Activated CD4-positive, alpha-beta T cell treated with anti-CD3 and anti-CD28 coated beads, Interleukin-2, amount 50 U/mL, for 48 hours (primary cell): ENCODE measurements at regions not wholly inside any gene's neighbourhood (a gene's known extent, or its start where the extent isn't known, plus 50 kb on each side); places are given as distances from the start of the nearest gene placed in this dataset.

ENCODE experiments used
- DNase-seq, 2 experiments: peaks; one replicate each; pipeline ENCODE4 v3.0.0-alpha.2; 2020

DNA sequence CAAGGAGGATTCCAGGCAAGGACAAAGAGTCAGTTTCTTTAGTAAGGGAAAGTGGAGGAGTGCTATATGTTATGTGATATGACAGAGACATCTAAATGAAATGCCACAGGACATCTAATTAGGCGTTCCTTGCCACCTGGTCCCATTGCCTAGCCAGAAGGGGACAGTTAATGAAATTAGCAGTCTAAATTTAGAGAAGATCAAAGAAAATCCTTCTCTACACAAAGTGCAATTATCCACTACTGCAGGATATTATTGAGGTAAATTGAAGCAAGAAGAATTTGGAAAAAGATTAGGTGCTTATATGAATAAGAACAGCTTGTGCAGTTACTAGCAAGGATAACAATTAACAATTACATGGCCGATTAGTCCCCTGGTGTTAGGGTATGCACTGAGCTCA is 495.3 kb upstream of the NMUR2 start:
- no peak for DNase-seq

GRCh38 chr5:152901754-152902153 is 496.7 kb upstream of the NMUR2 start:
- DNase-seq = no peak

DNA sequence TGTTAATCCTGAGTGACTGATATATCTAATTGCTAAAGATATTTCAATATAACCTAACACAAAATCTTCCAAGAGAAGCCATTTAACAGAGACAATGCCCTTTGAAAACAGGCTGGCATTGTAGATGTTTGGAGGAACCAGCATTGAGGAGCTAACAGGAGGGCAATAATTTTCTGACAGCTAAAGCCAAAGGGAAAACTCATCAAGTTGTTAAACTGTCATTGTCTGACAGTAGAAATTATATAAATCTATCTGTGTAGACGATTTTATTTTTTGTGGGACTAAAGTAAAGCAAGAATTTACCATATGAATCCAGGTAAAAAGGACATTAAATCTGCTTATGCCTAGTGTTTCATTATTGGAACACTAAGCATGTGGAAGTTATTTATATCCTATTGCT is 500.2 kb upstream of the NMUR2 start:
- DNase-seq = no peak

DNA sequence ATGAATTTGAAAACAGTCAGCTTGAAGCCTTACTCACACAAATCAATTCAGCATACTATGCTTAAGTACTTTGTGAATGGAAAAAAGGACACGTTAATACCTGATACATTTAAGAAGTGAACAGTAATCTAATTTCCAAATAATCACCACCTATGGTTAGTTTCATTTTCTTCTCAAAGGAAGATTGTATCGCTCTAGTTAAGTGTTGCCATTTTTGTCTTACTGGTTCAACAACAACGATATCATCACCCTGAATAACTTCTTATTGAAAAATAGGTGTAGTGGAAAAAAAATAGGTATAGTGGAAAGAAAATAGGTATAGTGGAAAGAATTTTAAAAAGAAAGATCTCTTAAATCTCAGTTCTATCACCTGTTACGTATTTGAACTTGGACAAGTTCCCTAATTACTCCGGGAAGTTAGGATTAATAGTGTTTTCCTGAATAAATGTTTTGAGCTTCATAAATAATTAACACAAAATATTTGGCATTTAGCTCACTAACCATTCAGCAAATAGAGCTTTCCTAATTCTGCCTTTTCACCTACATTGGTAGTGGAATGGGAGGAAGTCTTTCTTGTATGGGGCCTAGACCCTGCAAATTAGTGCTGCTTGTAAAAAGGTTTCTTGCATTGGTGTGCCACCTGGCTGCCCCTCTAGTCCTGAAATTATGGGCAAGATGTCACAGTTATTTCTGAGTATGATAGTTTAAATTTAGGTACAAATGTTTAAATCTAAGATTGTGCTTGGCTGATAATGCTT is 502.6 kb upstream of the NMUR2 start:
- no peak for DNase-seq

GRCh38 chr5:152912924-152913323 is 507.8 kb upstream of the NMUR2 start:
- DNase-seq = no peak

DNA sequence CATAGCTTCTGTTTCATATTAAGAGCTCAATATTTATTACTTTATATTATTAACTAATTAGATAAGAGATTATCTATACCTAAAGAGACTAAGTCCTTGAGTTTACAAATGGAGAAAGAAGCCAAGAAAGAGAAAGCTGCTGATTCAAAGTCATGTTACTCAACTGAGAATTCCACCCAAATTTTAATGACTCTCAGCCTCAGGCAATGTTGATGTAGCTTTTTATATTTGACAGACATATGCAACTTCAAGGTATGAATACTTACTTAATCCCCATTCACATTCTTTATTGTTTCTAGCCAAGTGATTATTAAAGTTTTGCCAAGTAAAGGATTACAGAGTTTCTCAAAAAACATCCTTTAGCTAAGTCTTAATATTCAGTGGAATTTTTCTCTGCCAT is 527.5 kb upstream of the NMUR2 start:
- DNase-seq = no peak

- no peak for DNase-seq
These were observed 528.0 kb upstream of the NMUR2 start for GRCh38 chr5:152933056-152933455.

DNA sequence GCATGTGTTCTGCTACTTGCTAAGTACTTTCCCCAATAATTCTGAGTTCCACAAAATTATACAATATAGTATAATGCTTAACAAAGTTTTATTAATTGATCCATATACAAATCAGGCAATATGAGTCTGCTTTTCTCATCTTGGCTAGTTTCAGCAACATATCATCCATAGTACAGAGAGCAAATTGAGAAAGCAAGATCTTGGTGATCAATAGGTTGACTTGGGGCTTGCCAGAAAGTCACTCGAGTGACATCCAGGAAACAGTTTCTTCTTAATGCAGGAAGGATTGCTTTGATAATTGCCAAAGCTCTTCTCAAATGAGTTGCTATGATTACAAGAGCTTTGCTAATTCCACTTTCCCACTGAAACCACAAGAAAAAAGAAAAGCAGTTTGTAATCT is 533.6 kb upstream of the NMUR2 start:
- DNase-seq = no peak

- DNase-seq = no peak
These were observed 537.7 kb upstream of the NMUR2 start for GRCh38 chr5:152942633-152943336.

DNA sequence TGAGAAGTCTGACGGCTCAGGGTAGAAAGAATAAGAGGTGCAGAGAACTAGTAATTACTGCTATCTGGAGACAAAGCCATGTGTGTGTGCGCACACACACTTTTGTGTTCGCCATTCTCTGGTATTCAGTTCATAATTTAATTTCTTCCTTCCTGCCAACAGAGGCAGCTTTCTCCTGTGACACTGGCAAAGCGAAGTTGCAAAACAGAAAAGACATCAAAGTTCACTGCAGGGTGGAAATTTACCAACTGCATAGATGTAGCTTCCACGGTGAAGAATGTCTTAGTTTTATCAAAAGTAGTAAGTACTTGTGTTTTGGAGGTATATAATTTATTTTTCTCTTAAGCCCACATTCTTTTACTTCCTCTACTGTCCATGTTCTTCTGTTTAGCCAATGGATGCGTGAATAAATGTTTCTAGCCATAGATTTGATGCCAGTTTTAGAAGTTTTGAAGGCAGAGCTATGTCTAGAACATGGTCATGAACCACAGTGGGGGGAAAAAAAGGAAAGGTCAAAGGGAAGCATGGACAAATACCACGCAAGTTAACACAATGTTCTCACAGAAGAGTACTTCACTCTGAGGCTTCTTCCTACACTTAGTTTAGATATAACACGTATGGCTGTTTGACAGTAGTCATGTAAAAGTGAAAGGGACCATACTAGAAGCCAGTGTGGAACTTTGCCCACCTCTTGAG is 536.5 kb upstream of the GRIA1 start:
- DNase-seq = no peak

- no peak for DNase-seq
These were observed 533.4 kb upstream of the GRIA1 start for GRCh38 chr5:152956943-152957613.

- DNase-seq = no peak
These were observed 512.2 kb upstream of the GRIA1 start for GRCh38 chr5:152978141-152978835.

DNA sequence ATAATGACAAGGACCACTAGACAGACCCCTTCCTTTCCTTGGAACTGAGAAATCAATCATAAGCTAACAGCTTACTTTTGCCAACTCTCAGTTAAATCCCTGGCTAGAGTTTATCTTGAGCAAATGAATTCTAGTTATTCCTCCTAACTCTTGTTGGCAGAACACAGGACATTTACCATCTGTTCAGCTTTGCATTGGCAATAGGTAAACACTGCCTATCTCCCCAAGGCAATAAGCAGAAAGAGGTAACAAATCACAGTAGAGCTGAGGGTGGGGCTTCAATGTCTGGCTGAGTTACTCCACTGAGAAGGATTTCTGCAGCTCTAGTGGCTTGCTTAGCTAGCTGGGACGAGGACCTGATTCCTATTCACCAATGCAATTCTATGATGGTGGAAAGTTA is 503.3 kb upstream of the GRIA1 start:
- DNase-seq = no peak

GRCh38 chr5:152990217-152990616 is 500.3 kb upstream of the GRIA1 start:
- no peak for DNase-seq

DNA sequence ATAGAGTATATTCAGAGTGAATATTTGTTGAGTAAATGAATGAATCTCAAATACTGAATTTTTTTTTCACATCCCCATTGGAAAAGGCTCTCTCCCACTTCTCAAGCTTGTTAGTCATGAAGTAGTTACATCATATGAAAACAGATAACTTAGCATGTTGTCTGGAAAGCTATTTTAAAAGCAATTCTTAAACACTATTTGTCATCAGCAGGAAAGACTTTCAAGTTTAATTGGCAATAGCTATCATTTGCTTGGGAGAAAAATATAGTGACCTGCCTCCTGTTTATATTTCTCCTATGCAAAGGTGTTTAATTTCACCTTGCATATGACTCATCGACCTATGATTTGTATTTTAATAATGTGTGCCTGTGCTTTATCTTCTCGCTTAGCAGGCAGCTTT is 499.8 kb upstream of the GRIA1 start:
- no peak for DNase-seq

GRCh38 chr5:152994033-152994680 is 496.3 kb upstream of the GRIA1 start:
- no peak for DNase-seq

DNA sequence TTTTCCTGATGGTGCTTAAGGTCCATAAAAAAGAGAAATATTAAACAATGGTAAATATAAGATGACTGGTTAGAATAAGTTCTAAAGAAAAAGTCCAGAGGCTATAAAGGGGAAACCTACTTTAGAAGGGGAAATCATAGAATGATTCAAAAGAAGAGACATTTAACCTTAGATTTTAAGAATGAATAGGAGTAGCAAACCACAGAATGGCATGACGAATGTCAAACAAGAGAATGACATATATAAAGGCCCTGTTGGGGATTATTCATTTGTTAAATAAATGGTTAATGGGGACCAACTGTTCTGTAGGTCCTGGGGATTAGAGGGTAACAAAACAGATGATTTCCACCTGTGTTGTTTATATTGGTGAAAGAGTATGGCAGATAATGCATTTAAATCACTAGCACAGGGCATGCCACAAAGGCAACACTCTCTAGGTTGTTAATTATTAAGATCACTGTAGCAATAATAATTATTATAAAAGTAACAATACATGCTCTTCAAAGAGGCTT is 495.2 kb upstream of the GRIA1 start:
- DNase-seq = no peak

DNA sequence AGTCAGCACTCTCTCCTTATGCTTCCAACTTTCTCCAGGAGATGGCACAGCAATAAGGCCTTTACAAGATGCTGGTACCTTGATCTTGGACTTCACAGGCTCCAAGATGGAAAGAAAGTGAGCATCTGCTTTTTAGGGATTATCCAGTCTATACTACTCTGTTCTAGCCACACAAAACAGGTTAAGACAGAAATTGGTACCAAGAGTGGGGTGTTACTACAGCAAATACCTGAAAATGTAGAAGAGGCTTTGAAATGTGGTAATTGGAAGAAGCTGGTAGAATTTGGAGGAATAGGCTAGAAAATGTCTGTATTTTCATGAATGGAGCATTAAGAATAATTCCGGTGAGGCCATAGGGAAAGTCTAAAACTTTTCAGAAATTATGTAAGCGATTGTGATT is 484.8 kb upstream of the GRIA1 start:
- DNase-seq = no peak

GRCh38 chr5:153006681-153007080 is 483.8 kb upstream of the GRIA1 start:
- no peak for DNase-seq

- no peak for DNase-seq
These were observed 476.3 kb upstream of the GRIA1 start for GRCh38 chr5:153014194-153014593.

DNA sequence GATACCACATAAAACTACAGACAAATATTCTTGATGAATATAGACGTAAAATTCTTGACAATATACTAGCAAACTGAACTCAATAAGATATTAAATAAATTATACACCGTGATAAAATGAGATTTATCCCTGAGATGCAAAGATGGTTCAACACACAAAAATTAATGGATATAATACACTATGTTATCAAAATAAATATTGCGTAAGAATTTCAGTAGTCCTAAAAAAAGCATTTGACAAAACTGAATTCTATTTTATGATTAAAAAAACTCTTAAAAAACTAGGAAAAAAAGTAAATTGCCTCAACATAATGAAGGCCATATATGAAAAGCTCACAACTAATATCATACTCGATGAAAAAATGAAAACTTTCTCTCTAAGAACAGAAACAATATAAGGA is 472.3 kb upstream of the GRIA1 start:
- no peak for DNase-seq
